PC-3 (cell line): ENCODE measurements at regions not wholly inside any gene's neighbourhood (a gene's known extent, or its start where the extent isn't known, plus 50 kb on each side); places are given as distances from the start of the nearest gene placed in this dataset.
A peak's percentile ranks its signal among the peaks of the same experiment; 100 is the strongest.

Source experiments
- ATAC-seq: fragments of 200-7000 bp; cut with Tn5 transposase; 2 replicates; pipeline ENCODE4 v1.9.1; 2020; ENCODE audit warnings: mild to moderate bottlenecking, moderate library complexity
- BruUV-seq: library from RNA; stranded (reverse); fragments of 400-500 nt; replicated peaks from 2 replicates; lab custom pipeline; 2021; lab: Mats Ljungman, UMichigan
- CTCF ChIA-PET: fragments of 300-600 bp; sonication (Branson Sonifier 250); formaldehyde crosslinking; loops from one replicate; lab custom pipeline; 2022; ENCODE audit warnings: antibody characterized with exemption; lab: Charles Lee
- POLR2A ChIA-PET: fragments of 300-600 bp; sonication (Branson Sonifier 250); formaldehyde crosslinking; loops from one replicate; lab custom pipeline; 2022; ENCODE audit warnings: antibody characterized with exemption; ENCODE audit not compliant: unreplicated experiment; lab: Charles Lee
- DNase-seq: peaks from one replicate; pipeline ENCODE4 v3.0.0-alpha.2; 2015
- H2AFZ ChIP-seq: fragments of 300-600 bp; sonication (generic); 2 replicates; pipeline ENCODE4 v1.6.0; 2016; ENCODE audit warnings: antibody characterized with exemption, low read length
- H3F3A ChIP-seq: fragments of 300-600 bp; sonication (generic); one replicate; pipeline ENCODE4 v1.6.0; 2017; ENCODE audit warnings: antibody characterized with exemption, low read length, control low read depth, mild to moderate bottlenecking; ENCODE audit not compliant: unreplicated experiment
- H3K27ac ChIP-seq: fragments of 300-600 bp; sonication (generic); 2 replicates; pipeline ENCODE4 v1.5.1; 2016; ENCODE audit warnings: mild to moderate bottlenecking, low read length
- H3K27me3 ChIP-seq: fragments of 300-600 bp; sonication (generic); 2 replicates; pipeline ENCODE4 v1.6.1; 2016; ENCODE audit warnings: low read length, mixed read lengths
- H3K36me3 ChIP-seq: fragments of 300-600 bp; sonication (generic); 2 replicates; pipeline ENCODE4 v1.6.1; 2016; ENCODE audit warnings: low read depth, mixed run types, low read length, mixed read lengths
- H3K4me1 ChIP-seq: fragments of 300-600 bp; sonication (generic); 2 replicates; pipeline ENCODE4 v1.5.1; 2016; ENCODE audit warnings: low read length; ENCODE audit not compliant: insufficient read depth
- H3K4me2 ChIP-seq: fragments of 300-600 bp; sonication (generic); 2 replicates; pipeline ENCODE4 v1.6.0; 2016; ENCODE audit warnings: low read length
- H3K4me3 ChIP-seq: fragments of 300-600 bp; sonication (generic); 2 replicates; pipeline ENCODE4 v1.5.1; 2016; ENCODE audit warnings: mild to moderate bottlenecking, low read length, mixed read lengths
- H3K79me2 ChIP-seq: fragments of 300-600 bp; sonication (generic); 2 replicates; pipeline ENCODE4 v1.6.1; 2017; ENCODE audit warnings: low read length, mixed read lengths
- H3K9ac ChIP-seq: fragments of 300-600 bp; sonication (generic); 2 replicates; pipeline ENCODE4 v1.6.0; 2016; ENCODE audit warnings: mild to moderate bottlenecking, low read length
- H3K9me2 ChIP-seq: fragments of 300-600 bp; sonication (generic); replicated peaks from 2 replicates; pipeline ENCODE4 v1.6.1; 2016; ENCODE audit warnings: mixed run types, low read length, mixed read lengths
- H3K9me3 ChIP-seq: fragments of 300-600 bp; sonication (generic); 2 replicates; pipeline ENCODE4 v1.6.1; 2016; ENCODE audit warnings: low read length, mixed read lengths
- H4K20me1 ChIP-seq: fragments of 300-600 bp; sonication (generic); 2 replicates; pipeline ENCODE4 v1.6.1; 2016; ENCODE audit warnings: low read length, mixed read lengths
- EZH2 ChIP-seq: fragments of 300-600 bp; sonication (generic); IDR thresholded peaks from one replicate; pipeline ENCODE4 v1.6.1; 2017; ENCODE audit warnings: antibody characterized with exemption, mild to moderate bottlenecking, low read length; ENCODE audit not compliant: unreplicated experiment
- EZH2phosphoT487 ChIP-seq: fragments of 300-600 bp; sonication (generic); IDR thresholded peaks from 2 replicates; pipeline ENCODE4 v1.6.1; 2018; ENCODE audit warnings: mild to moderate bottlenecking, antibody characterized with exemption, low read length, borderline replicate concordance
- intact Hi-C: fragments of 100-400 bp; cut with micrococcal nuclease; formaldehyde crosslinking; loops from 2 replicates; pipeline ENCODE4 v1.9.0; 2023
- TF ChIP-seq, protein P1 (sequence below): fragments of 300-600 bp; sonication (generic); conservative IDR thresholded peaks from 2 replicates; pipeline ENCODE4 v1.5.1; 2017; ENCODE audit warnings: antibody characterized with exemption, low read depth, mild to moderate bottlenecking, low read length

DNA sequence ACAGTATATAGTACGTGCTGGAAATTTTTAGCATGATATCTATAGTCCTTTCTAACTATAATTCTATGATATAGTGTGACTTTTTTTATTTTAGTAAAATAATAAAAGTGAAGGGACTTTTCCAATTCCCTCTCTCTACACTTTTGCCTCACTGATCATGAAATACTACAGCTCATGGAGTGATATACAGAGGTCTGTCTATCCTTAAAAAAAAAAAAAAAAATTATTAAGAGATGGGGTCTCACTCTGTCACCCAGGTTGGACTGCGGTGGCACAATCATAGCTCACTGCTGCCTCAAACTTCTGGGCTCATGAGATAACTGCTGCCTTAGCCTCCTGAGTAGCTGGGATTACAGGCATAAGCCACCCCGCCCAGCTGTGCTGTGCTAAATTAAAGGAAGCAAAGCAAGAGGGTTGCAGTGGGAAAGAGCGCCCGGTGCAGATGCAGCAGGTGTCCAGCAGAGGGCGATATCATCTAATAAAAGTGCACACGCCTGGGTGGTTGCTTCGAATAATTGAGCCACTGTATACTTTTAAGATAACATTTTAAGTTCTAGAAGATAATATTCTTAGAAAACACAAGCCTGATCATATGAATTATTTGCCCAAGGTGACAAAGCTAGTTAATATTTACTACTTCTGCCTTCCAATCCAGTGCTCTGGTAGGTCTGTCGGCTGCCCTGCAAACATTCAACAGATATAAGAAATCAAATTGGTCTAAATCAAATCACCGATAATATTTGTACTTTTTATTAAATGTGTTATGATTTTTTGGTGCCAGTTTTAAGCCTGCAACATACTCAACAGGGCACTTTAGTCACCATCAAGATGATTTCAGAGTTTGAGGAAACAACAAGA is 94.9 kb upstream of the NT5E start:
- Histone ChIP-seq H3K4me1 (peaks cover 24% of the 10 kb centered on the region), H4K20me1 (no peaks in the 10 kb centered on the region), H3K27me3 (no peaks in the 10 kb centered on the region), H3F3A (peaks cover 6% of the 10 kb centered on the region), H3K27ac (no peak overlapping the region), H3K9ac (peak overlapping the region; percentile 12; the same call in 1 of the 2 replicates), H3K9me3 (no peaks in the 10 kb centered on the region), H3K79me2 (no peaks in the 10 kb centered on the region), H2AFZ (no peak overlapping the region), H3K4me3 (no peak overlapping the region), H3K4me2 (peak overlapping the region; percentile 29; the same call in 1 of the 2 replicates), H3K36me3 (no peaks in the 10 kb centered on the region), H3K9me2 (no peaks in the 10 kb centered on the region)
- CTCF ChIA-PET: interaction anchor here (0.6 to 1.1 kb wide), 4 partner anchors 127 to 215 kb away, joined by 3 to 9 read pairs (median 3); no protein-coding TSS in a partner anchor
- no TSS peak for BruUV-seq
- DNase-seq: peak; percentile 76
- intact Hi-C loops: loop anchor here (1.0 to 2.0 kb wide), 3 partner anchors 104 to 182 kb away; no protein-coding TSS in a partner anchor
- ATAC-seq: peak; percentile 88
- POLR2A ChIA-PET: no interaction called here
- TF ChIP-seq EZH2 (no peak), EZH2phosphoT487 (no peak)
- TF ChIP-seq, protein P1, sequence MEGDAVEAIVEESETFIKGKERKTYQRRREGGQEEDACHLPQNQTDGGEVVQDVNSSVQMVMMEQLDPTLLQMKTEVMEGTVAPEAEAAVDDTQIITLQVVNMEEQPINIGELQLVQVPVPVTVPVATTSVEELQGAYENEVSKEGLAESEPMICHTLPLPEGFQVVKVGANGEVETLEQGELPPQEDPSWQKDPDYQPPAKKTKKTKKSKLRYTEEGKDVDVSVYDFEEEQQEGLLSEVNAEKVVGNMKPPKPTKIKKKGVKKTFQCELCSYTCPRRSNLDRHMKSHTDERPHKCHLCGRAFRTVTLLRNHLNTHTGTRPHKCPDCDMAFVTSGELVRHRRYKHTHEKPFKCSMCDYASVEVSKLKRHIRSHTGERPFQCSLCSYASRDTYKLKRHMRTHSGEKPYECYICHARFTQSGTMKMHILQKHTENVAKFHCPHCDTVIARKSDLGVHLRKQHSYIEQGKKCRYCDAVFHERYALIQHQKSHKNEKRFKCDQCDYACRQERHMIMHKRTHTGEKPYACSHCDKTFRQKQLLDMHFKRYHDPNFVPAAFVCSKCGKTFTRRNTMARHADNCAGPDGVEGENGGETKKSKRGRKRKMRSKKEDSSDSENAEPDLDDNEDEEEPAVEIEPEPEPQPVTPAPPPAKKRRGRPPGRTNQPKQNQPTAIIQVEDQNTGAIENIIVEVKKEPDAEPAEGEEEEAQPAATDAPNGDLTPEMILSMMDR: peak; percentile 82

- H2AFZ ChIP-seq: no peak overlapping the region
- H3K27ac ChIP-seq: no peak overlapping the region
- H4K20me1 ChIP-seq: no peaks in the 10 kb centered on the region
- no peaks in the 10 kb centered on the region for H3K27me3 ChIP-seq
- no TSS peak for BruUV-seq
- H3K9me2 ChIP-seq: no peaks in the 10 kb centered on the region
- H3F3A ChIP-seq: peaks cover 5% of the 10 kb centered on the region
- ChIA-PET POLR2A (no interaction called here), CTCF (no interaction called here)
- intact Hi-C loops: no loop called here
- no peaks in the 10 kb centered on the region for H3K9me3 ChIP-seq
- no peak overlapping the region for H3K9ac ChIP-seq
- H3K4me2 ChIP-seq: no peak overlapping the region
- peaks cover 16% of the 10 kb centered on the region for H3K4me1 ChIP-seq
- H3K36me3 ChIP-seq: no peaks in the 10 kb centered on the region
- no peak for ATAC-seq
- H3K4me3 ChIP-seq: no peak overlapping the region
- TF ChIP-seq, protein P1: no peak
- TF ChIP-seq EZH2phosphoT487: no peak
- TF ChIP-seq EZH2: no peak
- no peaks in the 10 kb centered on the region for H3K79me2 ChIP-seq
- no peak for DNase-seq
These were observed 96.9 kb upstream of the NT5E start for GRCh38 chr6:85353012-85353411.

GRCh38 chr6:85348643-85349042 is 101.2 kb upstream of the NT5E start:
- Histone ChIP-seq H2AFZ (no peak overlapping the region), H3K27ac (no peak overlapping the region), H3K4me1 (peaks cover 14% of the 10 kb centered on the region), H3K4me3 (no peak overlapping the region), H3K9ac (no peak overlapping the region), H3K79me2 (no peaks in the 10 kb centered on the region), H3K9me3 (no peaks in the 10 kb centered on the region), H3K27me3 (no peaks in the 10 kb centered on the region), H3K9me2 (no peaks in the 10 kb centered on the region), H3K4me2 (no peak overlapping the region), H3F3A (no peaks in the 10 kb centered on the region), H3K36me3 (no peaks in the 10 kb centered on the region), H4K20me1 (no peaks in the 10 kb centered on the region)
- CTCF ChIA-PET: no interaction called here
- intact Hi-C loops: no loop called here
- TF ChIP-seq EZH2 (no peak), EZH2phosphoT487 (no peak)
- TF ChIP-seq, protein P1: no peak
- no peak for DNase-seq
- BruUV-seq: no TSS peak
- ATAC-seq: no peak
- POLR2A ChIA-PET: no interaction called here
